Adrenal gland (tissue), 5 donors: ENCODE measurements at regions not wholly inside any gene's neighbourhood (a gene's known extent, or its start where the extent isn't known, plus 50 kb on each side); places are given as distances from the start of the nearest gene placed in this dataset.

Experiments
- CTCF ChIP-seq, 6 experiments: fragments of 450-650 bp in 4 of 6; fragments of 200-600 bp in 2 of 6; sonication (generic) in 1 of 6; IDR thresholded peaks; 1 replicate in 5 of 6; 2 replicates in 1 of 6; pipeline versions ENCODE4 v1.5.1 to v1.8.0; 2016 to 2021; ENCODE audit warnings: antibody characterized with exemption in 6 of 6, mild to moderate bottlenecking in 2 of 6, moderate library complexity in 1 of 6
- POLR2A ChIP-seq, 2 donors: fragments of 450-650 bp; IDR thresholded peaks; one replicate each; pipeline ENCODE4 v1.6.1; 2017; ENCODE audit warnings: antibody characterized with exemption in 2 of 2, mild to moderate bottlenecking in 2 of 2, moderate library complexity in 1 of 2
- donor health status: DM: no; HTN: no; CAD: no.

- TF ChIP-seq CTCF (IDR thresholded peaks at IDR 0.05) (no peak), POLR2A (IDR thresholded peaks at IDR 0.05) (no peak)
Observed at GRCh38 chr5:107068782-107069181, 602.0 kb downstream of the EFNA5 start.
